Neural cell (in vitro differentiated cells): ENCODE measurements at regions not wholly inside any gene's neighbourhood (a gene's known extent, or its start where the extent isn't known, plus 50 kb on each side); places are given as distances from the start of the nearest gene placed in this dataset.

Experiments
- H2AFZ ChIP-seq: fragments of 200-600, 300-800 bp; sonication (generic), shearing (Covaris generic); 2 replicates; pipeline ENCODE4 v1.6.0; 2014; ENCODE audit warnings: low read depth, mild to moderate bottlenecking, antibody characterized with exemption, low read length, moderate library complexity
- H3F3A ChIP-seq: fragments of 200-600 bp; shearing (Covaris generic); 2 replicates; pipeline ENCODE4 v1.6.1; 2016; ENCODE audit warnings: mild to moderate bottlenecking, moderate library complexity, mixed read lengths, antibody characterized with exemption, low read length; ENCODE audit not compliant: insufficient read depth, poor library complexity, severe bottlenecking
- H3K27ac ChIP-seq: fragments of 200-600, 300-800 bp; sonication (generic), shearing (Covaris generic); 2 replicates; pipeline ENCODE4 v1.5.1; 2014; ENCODE audit warnings: mild to moderate bottlenecking, low read length, moderate library complexity
- H3K27me3 ChIP-seq: fragments of 300-800, 200-600 bp; sonication (generic), shearing (Covaris generic); 2 replicates; pipeline ENCODE4 v1.6.0; 2014; ENCODE audit warnings: mild to moderate bottlenecking, low read depth, low read length, moderate library complexity; ENCODE audit not compliant: insufficient read depth
- H3K36me3 ChIP-seq: fragments of 300-800, 200-600 bp; sonication (generic), shearing (Covaris generic); 2 replicates; pipeline ENCODE4 v1.5.1; 2014; ENCODE audit warnings: mild to moderate bottlenecking, antibody characterized with exemption, low read length, moderate library complexity; ENCODE audit not compliant: insufficient read depth
- H3K4me2 ChIP-seq: fragments of 300-800, 200-600 bp; sonication (generic), shearing (Covaris generic); 2 replicates; pipeline ENCODE4 v1.6.0; 2014; ENCODE audit warnings: mild to moderate bottlenecking, low read length
- H3K4me3 ChIP-seq: fragments of 300-800, 200-600 bp; sonication (generic), shearing (Covaris generic); 2 replicates; pipeline ENCODE4 v1.5.1; 2014; ENCODE audit warnings: mild to moderate bottlenecking, low read length, moderate library complexity
- H3K79me2 ChIP-seq: fragments of 200-600 bp; shearing (Covaris generic); replicated peaks from 2 replicates; pipeline ENCODE4 v1.6.0; 2014; ENCODE audit warnings: mild to moderate bottlenecking, low read length, moderate library complexity; ENCODE audit not compliant: insufficient read depth
- H3K9ac ChIP-seq: fragments of 300-800, 200-600 bp; sonication (generic), shearing (Covaris generic); 2 replicates; pipeline ENCODE4 v1.6.1; 2016; ENCODE audit warnings: mild to moderate bottlenecking, low read length, mixed read lengths
- H3K9me2 ChIP-seq: fragments of 200-600 bp; shearing (Covaris generic); 2 replicates; pipeline ENCODE4 v1.6.1; 2016; ENCODE audit warnings: mild to moderate bottlenecking, low read length, mixed read lengths; ENCODE audit not compliant: insufficient read depth
- H3K9me3 ChIP-seq: fragments of 200-600, 300-800 bp; sonication (generic), shearing (Covaris generic); 2 replicates; pipeline ENCODE4 v1.6.1; 2016; ENCODE audit warnings: mild to moderate bottlenecking, mixed run types, low read length, moderate library complexity, mixed read lengths
- H4K20me1 ChIP-seq: fragments of 200-600 bp; shearing (Covaris generic); 2 replicates; pipeline ENCODE4 v1.6.1; 2016; ENCODE audit warnings: mild to moderate bottlenecking, mixed run types; ENCODE audit not compliant: insufficient read depth
- EP300 ChIP-seq: fragments of 450-650 bp; conservative IDR thresholded peaks from 2 replicates; pipeline ENCODE4 v1.6.1; 2014; ENCODE audit warnings: antibody characterized with exemption, mild to moderate bottlenecking, moderate library complexity; ENCODE audit not compliant: poor library complexity, severe bottlenecking
- EZH2 ChIP-seq: fragments of 200-600, 300-800 bp; shearing (Covaris generic), sonication (generic); IDR thresholded peaks from 2 replicates; pipeline ENCODE4 v1.6.1; 2014; ENCODE audit warnings: antibody characterized with exemption, low read length, borderline replicate concordance, mild to moderate bottlenecking; ENCODE audit not compliant: insufficient read depth, poor library complexity, severe bottlenecking
- MXI1 ChIP-seq: fragments of 450-650 bp; conservative IDR thresholded peaks from 2 replicates; pipeline ENCODE4 v1.6.1; 2014; ENCODE audit warnings: antibody characterized with exemption, mild to moderate bottlenecking; ENCODE audit not compliant: poor library complexity, severe bottlenecking
- POLR2AphosphoS5 ChIP-seq: IDR thresholded peaks from 2 replicates; pipeline ENCODE4 v1.6.1; 2012
- RAD21 ChIP-seq: fragments of 450-650 bp; conservative IDR thresholded peaks from 2 replicates; pipeline ENCODE4 v1.6.1; 2014; ENCODE audit warnings: antibody characterized with exemption, mild to moderate bottlenecking, moderate library complexity
- REST ChIP-seq: IDR thresholded peaks from 2 replicates; pipeline ENCODE4 v1.6.1; 2012; ENCODE audit warnings: borderline replicate concordance
- SMC3 ChIP-seq: fragments of 450-650 bp; conservative IDR thresholded peaks from 2 replicates; pipeline ENCODE4 v1.6.1; 2014; ENCODE audit warnings: antibody characterized with exemption, mild to moderate bottlenecking, moderate library complexity; ENCODE audit not compliant: poor library complexity
- TAF1 ChIP-seq: IDR thresholded peaks from 2 replicates; pipeline ENCODE4 v1.6.1; 2012; ENCODE audit warnings: low read depth
- TF ChIP-seq, protein P1 (sequence below): fragments of 450-650 bp; IDR thresholded peaks from 2 replicates; pipeline ENCODE4 v1.5.1; 2014; ENCODE audit warnings: antibody characterized with exemption, mild to moderate bottlenecking, moderate library complexity; ENCODE audit not compliant: poor library complexity, severe bottlenecking

DNA sequence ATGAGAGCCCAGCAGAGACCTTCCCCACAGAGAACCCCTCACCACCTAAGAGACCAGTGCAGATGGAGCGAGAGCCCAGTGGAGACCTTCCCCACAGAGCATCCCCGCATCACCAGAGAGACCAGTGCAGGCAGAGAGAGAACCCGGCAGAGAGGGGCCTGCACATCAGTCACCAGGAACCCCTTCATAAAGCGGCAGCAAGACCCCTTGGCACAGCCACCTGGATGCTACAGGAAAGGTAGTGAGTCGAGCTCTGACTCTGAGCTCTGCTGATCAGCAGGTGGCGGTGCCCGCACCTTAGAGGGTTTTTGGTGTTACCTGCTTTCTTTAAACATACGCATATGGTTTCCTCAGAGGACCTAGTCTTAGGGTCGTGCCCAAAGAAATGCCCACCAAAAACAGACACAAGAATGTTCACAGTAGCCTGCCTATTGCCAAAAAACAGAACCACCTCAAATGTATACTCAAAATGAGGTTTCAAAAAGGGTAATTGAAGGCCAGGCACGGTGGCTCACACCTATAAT is 678.7 kb downstream of the BRD1 start:
- H3K9me2 ChIP-seq = no peaks in the 10 kb centered on the region
- H3K9me3 ChIP-seq = no peaks in the 10 kb centered on the region
- TF ChIP-seq TAF1 = no peak
- TF ChIP-seq POLR2AphosphoS5 = no peak
- TF ChIP-seq RAD21 = no peak
- TF ChIP-seq, protein P1, sequence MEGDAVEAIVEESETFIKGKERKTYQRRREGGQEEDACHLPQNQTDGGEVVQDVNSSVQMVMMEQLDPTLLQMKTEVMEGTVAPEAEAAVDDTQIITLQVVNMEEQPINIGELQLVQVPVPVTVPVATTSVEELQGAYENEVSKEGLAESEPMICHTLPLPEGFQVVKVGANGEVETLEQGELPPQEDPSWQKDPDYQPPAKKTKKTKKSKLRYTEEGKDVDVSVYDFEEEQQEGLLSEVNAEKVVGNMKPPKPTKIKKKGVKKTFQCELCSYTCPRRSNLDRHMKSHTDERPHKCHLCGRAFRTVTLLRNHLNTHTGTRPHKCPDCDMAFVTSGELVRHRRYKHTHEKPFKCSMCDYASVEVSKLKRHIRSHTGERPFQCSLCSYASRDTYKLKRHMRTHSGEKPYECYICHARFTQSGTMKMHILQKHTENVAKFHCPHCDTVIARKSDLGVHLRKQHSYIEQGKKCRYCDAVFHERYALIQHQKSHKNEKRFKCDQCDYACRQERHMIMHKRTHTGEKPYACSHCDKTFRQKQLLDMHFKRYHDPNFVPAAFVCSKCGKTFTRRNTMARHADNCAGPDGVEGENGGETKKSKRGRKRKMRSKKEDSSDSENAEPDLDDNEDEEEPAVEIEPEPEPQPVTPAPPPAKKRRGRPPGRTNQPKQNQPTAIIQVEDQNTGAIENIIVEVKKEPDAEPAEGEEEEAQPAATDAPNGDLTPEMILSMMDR = no peak
- TF ChIP-seq REST = no peak
- TF ChIP-seq MXI1 = no peak
- no peak for TF ChIP-seq EZH2
- TF ChIP-seq EP300 = no peak
- no peak for TF ChIP-seq SMC3
- no peaks in the 10 kb centered on the region for H3K27me3 ChIP-seq
- H3K79me2 ChIP-seq = no peaks in the 10 kb centered on the region
- no peak overlapping the region for H3K4me2 ChIP-seq
- H3K9ac ChIP-seq = no peak overlapping the region
- no peak overlapping the region for H2AFZ ChIP-seq
- H3K36me3 ChIP-seq = no peaks in the 10 kb centered on the region
- H3K27ac ChIP-seq = no peak overlapping the region
- no peak overlapping the region for H3K4me3 ChIP-seq
- H4K20me1 ChIP-seq = no peaks in the 10 kb centered on the region
- H3F3A ChIP-seq = no peaks in the 10 kb centered on the region

GRCh38 chr22:49147617-49148175 is 680.0 kb downstream of the BRD1 start:
- Histone ChIP-seq H3K27me3 (no peaks in the 10 kb centered on the region), H3K9me3 (no peaks in the 10 kb centered on the region), H3K9me2 (no peaks in the 10 kb centered on the region), H3F3A (no peaks in the 10 kb centered on the region), H3K4me3 (no peak overlapping the region), H3K27ac (no peak overlapping the region), H4K20me1 (no peaks in the 10 kb centered on the region), H3K9ac (no peak overlapping the region), H3K36me3 (no peaks in the 10 kb centered on the region), H3K79me2 (no peaks in the 10 kb centered on the region), H2AFZ (no peak overlapping the region), H3K4me2 (no peak overlapping the region)
- no peak for TF ChIP-seq EP300
- no peak for TF ChIP-seq MXI1
- no peak for TF ChIP-seq POLR2AphosphoS5
- no peak for TF ChIP-seq EZH2
- TF ChIP-seq REST = no peak
- TF ChIP-seq RAD21 = no peak
- TF ChIP-seq TAF1 = no peak
- no peak for TF ChIP-seq SMC3
- TF ChIP-seq, protein P1 = no peak
